Pancreas (tissue), 10 donors: ENCODE measurements at regions not wholly inside any gene's neighbourhood (a gene's known extent, or its start where the extent isn't known, plus 50 kb on each side); places are given as distances from the start of the nearest gene placed in this dataset.

Source experiments
- ATAC-seq, 4 donors: fragments of 200-7000 bp; cut with Tn5 transposase; one replicate each; pipeline versions ENCODE4 v1.8.0 to v1.9.1; 2020; ENCODE audit warnings: mild to moderate bottlenecking in 4 of 4, moderate library complexity in 4 of 4
- DNase-seq, 6 donors: peaks; one replicate each; pipeline ENCODE4 v3.0.0-alpha.2; 2020
- FAIRE-seq: peaks from 2 replicates; lab custom pipeline; 2012; peaks lifted over from hg19 to GRCh38; lab: Jason Lieb, UNC
- H3K27ac ChIP-seq, 4 donors: fragments of 200-600 bp; sonication (generic); 1 replicate in 3 of 4; 2 replicates in 1 of 4; pipeline versions ENCODE4 v1.5.0 to v1.8.0; 2020
- H3K27me3 ChIP-seq, 4 donors: fragments of 200-600 bp; one replicate each; pipeline ENCODE4 v1.8.0; 2021
- H3K36me3 ChIP-seq, 3 donors: fragments of 200-600 bp; sonication (generic) in 1 of 3; one replicate each; pipeline versions ENCODE4 v1.5.0 to v1.8.0; 2020 to 2021
- H3K4me1 ChIP-seq, 3 donors: fragments of 200-600 bp; one replicate each; pipeline ENCODE4 v1.8.0; 2021
- H3K4me3 ChIP-seq, 4 donors: fragments of 200-600 bp; sonication (generic) in 2 of 4; one replicate each; pipeline versions ENCODE4 v1.5.0 to v1.8.0; 2020 to 2021
- H3K9me3 ChIP-seq, 4 donors: fragments of 200-600 bp; one replicate each; pipeline ENCODE4 v1.8.0; 2021
- WGBS, 2 donors: extraction: QIAGEN DNeasy Blood & Tissue Kit; methylation state at CpG; one replicate each; pipeline ENCODE4 v1.1.7; 2013; 5-methylcytosine and 5-hydroxymethylcytosine counted together
- intact Hi-C, 3 donors: fragments of 100-400 bp; cut with DNase I; formaldehyde crosslinking; loops; one replicate each; pipeline versions ENCODE4 v1.11.1 to v1.14.2; 2022
- TF ChIP-seq, protein P1 (sequence below), 4 donors: fragments of 200-600 bp; sonication (generic) in 3 of 4; IDR thresholded peaks; one replicate each; pipeline versions ENCODE4 v1.5.0 to v1.8.0; 2021; ENCODE audit warnings: antibody characterized with exemption in 4 of 4
- donor health status: healthy with polysubstance abuse.
- donor health status: DM: no; HTN: no; CAD: no; lungs with moderate emphysema.
- donor health status: DM: no; HTN: no; CAD: no.
- donor health status: control.
- donor health status: control.
- donor health status: Bipolar disorder and iron deficiency.
- donor health status: DM: yes; HTN: yes; CAD: no.
- donor health status: DM: no; HTN: no; CAD: no.
- donor health status: DM: no; HTN: no; CAD: no.
- donor health status: DM: yes; HTN: yes; CAD: no.

GRCh38 chr4:13849778-13850177, 222.3 kb upstream of the BOD1L1 start:
- TF ChIP-seq, protein P1, sequence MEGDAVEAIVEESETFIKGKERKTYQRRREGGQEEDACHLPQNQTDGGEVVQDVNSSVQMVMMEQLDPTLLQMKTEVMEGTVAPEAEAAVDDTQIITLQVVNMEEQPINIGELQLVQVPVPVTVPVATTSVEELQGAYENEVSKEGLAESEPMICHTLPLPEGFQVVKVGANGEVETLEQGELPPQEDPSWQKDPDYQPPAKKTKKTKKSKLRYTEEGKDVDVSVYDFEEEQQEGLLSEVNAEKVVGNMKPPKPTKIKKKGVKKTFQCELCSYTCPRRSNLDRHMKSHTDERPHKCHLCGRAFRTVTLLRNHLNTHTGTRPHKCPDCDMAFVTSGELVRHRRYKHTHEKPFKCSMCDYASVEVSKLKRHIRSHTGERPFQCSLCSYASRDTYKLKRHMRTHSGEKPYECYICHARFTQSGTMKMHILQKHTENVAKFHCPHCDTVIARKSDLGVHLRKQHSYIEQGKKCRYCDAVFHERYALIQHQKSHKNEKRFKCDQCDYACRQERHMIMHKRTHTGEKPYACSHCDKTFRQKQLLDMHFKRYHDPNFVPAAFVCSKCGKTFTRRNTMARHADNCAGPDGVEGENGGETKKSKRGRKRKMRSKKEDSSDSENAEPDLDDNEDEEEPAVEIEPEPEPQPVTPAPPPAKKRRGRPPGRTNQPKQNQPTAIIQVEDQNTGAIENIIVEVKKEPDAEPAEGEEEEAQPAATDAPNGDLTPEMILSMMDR (IDR thresholded peaks at IDR 0.05) = no peak
- WGBS, 2 donors = 57 to 71% methylated on average over 2 of the region's 2 CpGs
- intact Hi-C loops = no loop called here
- Histone ChIP-seq H3K4me3 (no peak overlapping the region), H3K36me3 (no peaks in the 10 kb centered on the region), H3K9me3 (no peaks in the 10 kb centered on the region), H3K27me3 (no peaks in the 10 kb centered on the region), H3K27ac (no peak overlapping the region), H3K4me1 (no peaks in the 10 kb centered on the region)
- FAIRE-seq (no peak), ATAC-seq (no peak), DNase-seq (no peak)

- Histone ChIP-seq H3K36me3 (no peaks in the 10 kb centered on the region), H3K27ac (no peak overlapping the region), H3K4me1 (no peaks in the 10 kb centered on the region), H3K9me3 (no peaks in the 10 kb centered on the region), H3K4me3 (no peak overlapping the region), H3K27me3 (no peaks in the 10 kb centered on the region)
- WGBS, 2 donors = 82 to 87% methylated on average over 12 of the region's 12 CpGs
- TF ChIP-seq, protein P1 (IDR thresholded peaks at IDR 0.05) = no peak
- FAIRE-seq (no peak), DNase-seq (no peak), ATAC-seq (no peak)
- intact Hi-C loops = no loop called here
Observed at GRCh38 chr4:13851085-13851940, 223.8 kb upstream of the BOD1L1 start.

DNA sequence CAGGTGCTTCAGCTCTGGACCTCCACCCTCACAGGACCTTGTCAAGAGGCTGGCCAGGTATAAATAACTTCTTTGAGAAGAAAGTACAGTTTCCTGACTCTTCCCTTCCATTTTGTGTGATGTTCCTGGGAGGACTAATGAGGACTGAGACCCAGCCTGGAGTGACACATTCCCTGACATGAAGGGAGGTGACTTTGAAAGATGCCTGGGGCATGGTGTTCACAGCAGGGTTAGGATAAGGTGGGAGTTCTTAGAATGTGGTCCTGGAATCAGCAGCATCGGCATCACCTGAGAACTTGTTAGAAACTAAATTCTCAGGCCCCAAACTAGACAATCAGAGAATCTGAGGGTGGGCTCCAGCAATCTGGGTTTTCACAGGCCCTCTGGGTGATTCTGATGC, 224.9 kb upstream of the BOD1L1 start:
- no peak for FAIRE-seq
- intact Hi-C loops = no loop called here
- H3K36me3 ChIP-seq = no peaks in the 10 kb centered on the region
- no peaks in the 10 kb centered on the region for H3K27me3 ChIP-seq
- TF ChIP-seq, protein P1 (IDR thresholded peaks at IDR 0.05) = no peak
- ATAC-seq = no peak
- no peaks in the 10 kb centered on the region for H3K4me1 ChIP-seq
- H3K4me3 ChIP-seq = no peak overlapping the region
- no peak for DNase-seq
- WGBS, 2 donors = 83 to 100% methylated on average over 1 of the region's 1 CpG
- H3K27ac ChIP-seq = no peak overlapping the region
- no peaks in the 10 kb centered on the region for H3K9me3 ChIP-seq

DNA sequence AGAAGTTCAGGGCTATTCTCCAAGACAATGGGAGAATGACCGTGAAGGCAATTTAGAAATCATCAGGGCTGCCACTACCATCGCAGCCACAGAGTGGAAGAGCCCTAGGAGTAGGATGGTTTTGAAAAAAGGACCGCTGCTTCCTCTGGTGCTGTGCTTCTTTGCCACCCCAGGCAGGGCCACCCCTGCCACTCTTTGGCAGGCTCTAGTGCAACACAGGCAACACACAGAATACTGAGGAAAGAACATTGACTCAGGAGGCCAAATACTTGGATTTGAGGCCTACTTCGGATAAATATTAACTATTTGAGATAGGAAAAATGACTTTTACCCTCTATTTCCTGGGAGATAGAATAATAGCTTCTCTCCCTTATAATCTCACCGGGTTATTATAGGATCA, 228.9 kb upstream of the BOD1L1 start:
- intact Hi-C loops = no loop called here
- 70% methylated on average over 5 of the region's 5 CpGs for WGBS, 2 donors
- Histone ChIP-seq H3K4me1 (no peaks in the 10 kb centered on the region), H3K27me3 (no peaks in the 10 kb centered on the region), H3K4me3 (no peak overlapping the region), H3K36me3 (no peaks in the 10 kb centered on the region), H3K9me3 (no peaks in the 10 kb centered on the region), H3K27ac (no peak overlapping the region)
- DNase-seq (no peak), ATAC-seq (no peak), FAIRE-seq (no peak)
- TF ChIP-seq, protein P1 (IDR thresholded peaks at IDR 0.05) = no peak

DNA sequence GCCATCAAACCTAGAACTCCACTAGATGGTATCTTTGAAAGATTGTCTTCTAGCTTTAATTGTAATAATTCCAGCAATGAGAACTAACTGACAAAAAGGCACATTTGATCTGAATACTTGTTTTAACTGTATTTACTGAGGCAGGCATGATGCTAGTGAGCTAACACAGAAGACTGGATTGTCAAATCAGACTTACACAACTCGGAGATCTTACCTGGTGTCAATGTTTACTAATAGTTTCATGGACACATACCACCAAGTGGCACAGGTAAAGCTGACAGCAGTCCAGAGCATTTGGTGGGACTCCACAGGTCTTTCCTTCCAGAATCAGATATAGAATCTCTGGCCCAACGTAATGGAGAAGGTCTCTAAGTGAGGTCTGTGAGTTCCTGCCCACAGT, 229.9 kb upstream of the BOD1L1 start:
- TF ChIP-seq, protein P1 (IDR thresholded peaks at IDR 0.05) = no peak
- Histone ChIP-seq H3K9me3 (no peaks in the 10 kb centered on the region), H3K4me3 (no peak overlapping the region), H3K27me3 (no peaks in the 10 kb centered on the region), H3K36me3 (no peaks in the 10 kb centered on the region), H3K4me1 (no peaks in the 10 kb centered on the region), H3K27ac (no peak overlapping the region)
- ATAC-seq (no peak), FAIRE-seq (no peak), DNase-seq (no peak)
- WGBS, 2 donors = 58 to 63% methylated on average over 2 of the region's 2 CpGs
- intact Hi-C loops = no loop called here
